ENCODE measurements at regions not wholly inside any gene's neighbourhood (a gene's known extent, or its start where the extent isn't known, plus 50 kb on each side); places are given as distances from the start of the nearest gene placed in this dataset.

DNA sequence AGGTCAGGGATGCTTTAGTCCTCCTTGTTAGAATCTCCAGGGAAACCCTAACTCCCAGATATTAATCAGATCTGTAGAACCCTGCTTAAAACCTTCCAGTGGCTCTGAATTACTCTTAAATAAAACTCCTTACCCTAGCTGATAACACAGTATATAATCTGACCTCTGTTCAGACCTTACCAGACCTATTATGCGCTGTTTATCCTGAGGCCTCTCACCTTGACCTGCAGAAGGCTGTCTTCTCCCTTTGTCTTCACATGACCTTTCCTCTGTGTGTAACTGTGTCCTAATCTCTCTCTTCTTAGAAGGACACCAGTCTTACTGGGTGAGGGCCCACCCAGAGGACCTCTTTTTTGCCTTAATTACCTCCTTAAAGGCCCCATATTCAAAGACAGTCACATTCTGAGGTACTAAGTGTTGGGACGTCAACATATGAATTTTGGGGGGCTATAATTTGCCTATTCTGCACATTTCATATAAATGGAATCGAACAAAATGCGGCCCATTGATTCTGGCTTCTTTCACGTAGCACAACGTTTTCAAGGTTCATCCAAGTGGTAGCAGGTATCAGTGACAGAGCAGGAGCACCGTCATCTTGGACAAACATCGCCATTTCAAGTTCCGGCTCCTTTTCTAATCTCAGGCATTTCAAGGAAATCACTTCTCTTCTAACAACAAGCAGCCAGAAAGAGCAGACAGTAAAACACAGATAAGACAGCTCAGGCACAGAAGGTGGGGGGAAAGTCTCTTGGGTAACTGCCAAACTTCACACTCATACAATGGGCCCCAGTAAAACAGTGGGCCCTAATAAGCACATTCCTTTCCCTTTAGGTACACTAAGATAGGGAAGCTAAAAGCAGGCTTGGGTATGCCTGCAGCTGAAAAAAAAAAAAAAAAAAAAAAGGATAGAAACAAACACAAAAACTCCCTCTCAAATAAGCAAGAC is 200.2 kb upstream of the NUDT4 start:
- no peak for DNase-seq (ENCODE audit: low read depth, low spot score)

DNA sequence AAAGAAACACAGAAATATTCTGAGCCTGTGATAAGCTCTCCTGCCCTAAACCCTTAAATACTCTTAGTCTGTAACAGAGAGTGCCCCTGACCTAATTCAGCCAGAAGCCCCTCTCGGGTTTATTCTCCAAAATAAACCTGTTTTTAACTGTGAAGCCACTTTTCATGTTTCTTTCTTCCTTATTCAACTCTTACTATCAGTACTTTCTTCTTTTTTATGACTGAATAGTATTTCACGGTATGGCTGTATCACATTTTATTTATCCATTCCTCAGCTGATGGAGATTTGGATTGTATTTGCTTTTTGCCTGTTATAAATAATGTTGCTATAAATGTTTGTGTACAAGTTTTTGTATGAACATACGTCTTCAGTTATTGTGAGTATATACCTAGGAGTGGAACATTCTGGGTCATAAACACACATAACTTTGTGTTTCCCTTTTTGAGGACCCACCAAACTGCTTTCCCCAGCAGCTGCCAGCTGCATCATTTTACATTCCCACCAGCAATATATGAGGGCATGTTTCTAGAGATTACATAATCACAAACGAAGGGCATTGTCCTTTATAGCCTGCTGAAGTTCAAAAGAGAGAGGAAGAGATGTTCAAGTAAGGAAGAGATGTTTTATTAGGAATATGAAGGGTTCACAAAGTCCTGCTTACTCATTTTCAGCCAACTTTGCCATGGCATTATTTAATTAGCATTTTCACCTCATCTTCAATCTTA is 199.4 kb upstream of the NUDT4 start:
- DNase-seq (ENCODE audit: low read depth, low spot score) = no peak

DNA sequence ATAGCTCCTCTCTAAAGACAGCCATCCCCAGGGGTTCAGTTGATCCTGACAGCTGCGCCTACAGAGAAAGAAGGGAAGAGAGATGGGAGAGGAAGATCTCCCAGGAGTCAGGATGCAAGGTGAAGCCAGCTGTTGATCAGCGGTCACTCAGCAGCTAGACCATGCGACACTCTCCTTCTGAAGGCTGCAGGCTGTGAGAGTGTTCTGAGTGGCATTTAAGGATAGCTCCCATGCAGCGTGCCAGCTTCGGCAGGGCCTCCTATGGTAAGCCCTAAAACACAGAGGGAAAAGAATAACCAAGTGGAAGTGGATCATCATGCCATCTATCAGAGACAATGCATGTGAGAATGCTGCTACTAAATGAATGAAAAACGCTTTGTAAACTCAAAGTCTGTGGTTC is 197.9 kb upstream of the NUDT4 start:
- no peak for DNase-seq (ENCODE audit: low read depth, low spot score)

DNA sequence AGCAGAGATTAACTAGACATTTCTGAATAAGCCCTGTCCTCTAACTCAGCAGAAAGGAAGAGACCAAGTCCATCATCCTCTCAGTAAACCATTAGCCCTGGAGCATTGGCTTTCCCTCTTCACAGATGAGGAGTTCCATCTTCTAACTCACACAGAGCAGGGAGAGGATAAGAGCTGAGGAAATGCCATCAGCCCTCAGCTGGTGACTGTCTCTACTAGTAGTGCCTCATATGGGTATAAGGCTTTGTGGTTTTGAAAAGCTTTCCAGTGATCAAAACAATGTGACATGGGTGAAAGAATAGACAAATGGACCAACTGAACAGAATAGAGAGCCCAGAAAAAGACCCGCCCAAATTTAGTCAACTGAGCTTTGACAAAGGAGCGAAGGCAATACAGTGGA is 197.2 kb upstream of the NUDT4 start:
- no peak for DNase-seq (ENCODE audit: low read depth, low spot score)

DNA sequence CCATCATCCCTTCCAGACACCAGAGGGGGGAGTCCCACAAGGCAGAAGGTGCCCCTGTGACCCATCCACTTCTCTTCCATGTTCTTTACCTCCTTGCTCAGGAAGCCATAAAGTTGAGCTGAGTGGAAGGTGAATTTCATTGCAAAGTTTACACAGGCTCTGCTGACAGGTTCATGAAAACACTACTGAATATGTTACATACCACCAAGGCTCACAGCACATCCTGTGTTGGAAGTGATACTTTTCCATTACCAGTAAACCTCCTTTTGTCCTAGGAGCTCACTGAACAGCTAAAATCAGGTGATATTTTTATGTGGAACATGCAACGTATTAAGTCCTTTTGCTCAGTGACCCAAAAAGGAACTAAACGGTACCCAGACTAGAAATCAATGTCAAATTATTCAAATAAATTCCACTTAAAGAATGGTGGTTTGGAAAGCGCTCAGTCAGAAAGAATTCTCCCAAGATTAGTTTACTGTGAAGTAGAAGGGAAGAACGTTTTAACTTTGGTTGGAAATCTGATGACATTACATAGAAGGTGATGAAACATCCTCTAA is 196.2 kb upstream of the NUDT4 start:
- no peak for DNase-seq (ENCODE audit: low read depth, low spot score)

DNA sequence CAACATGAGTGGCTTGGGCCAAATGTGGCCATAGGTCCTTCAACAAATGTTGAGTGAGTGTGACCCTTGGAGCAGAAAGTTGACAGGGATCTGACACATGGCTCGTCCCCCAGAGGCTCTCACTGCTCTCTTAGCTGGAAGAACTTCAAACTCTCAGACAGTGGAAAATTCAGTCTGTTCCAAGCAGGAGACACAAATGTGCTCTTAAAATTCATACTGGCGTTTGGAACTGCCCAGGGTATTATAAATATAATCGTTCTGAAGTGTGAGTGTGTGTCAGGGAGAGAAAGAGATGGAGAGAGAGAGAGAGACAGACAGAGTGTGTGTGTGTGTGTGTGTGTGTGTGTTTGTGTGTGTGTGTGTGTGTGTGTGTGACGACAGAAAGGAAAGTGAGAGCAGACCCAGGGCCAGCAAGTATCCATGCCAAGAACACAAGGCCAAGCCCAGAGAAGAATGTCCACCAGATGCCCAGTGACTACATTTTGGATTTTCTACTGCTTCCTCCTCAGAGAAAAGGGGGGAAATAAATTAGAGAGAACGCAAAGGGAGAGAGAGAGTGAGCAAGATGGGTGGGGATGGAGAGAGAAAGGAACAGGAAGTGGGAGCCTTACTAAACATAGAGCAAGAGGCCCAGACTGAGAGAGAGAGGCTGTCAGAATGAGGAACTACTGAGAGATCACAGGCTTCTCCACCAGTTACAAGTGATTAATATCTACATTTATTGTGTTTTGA is 193.6 kb upstream of the NUDT4 start:
- no peak for DNase-seq (ENCODE audit: low read depth, low spot score)

DNA sequence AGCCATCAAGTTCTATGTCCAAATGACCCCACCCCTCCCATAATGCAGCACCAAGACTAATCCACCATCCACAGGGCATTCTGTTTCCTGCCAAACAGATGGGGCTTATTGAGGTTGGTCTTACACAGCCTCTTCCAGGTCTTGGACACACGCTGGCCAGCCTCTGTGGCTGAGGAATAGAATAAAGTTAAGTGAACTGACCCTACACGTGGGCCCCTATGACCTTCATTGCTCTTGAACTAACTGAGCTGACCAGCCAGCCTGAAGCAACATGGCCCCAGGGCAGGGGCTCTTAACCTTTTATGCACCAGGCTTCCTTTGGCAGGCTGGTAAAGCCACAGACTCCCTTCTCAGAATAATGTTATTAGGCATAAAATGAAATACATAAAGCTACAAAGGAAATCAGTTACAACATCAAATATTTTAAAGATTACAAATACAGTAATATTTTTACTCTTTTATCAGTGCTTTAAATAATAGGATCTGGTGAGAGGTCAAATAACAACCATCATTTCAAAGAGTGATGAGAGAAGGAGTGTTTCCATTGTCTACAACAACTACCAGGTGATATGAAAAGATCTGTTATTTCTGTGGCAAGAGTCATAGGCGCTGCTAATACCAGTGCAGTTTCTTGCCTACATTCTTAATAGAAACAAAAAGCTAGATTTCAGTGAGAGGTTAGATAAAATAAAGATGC is 192.9 kb upstream of the NUDT4 start:
- DNase-seq (ENCODE audit: low read depth, low spot score) = no peak

DNA sequence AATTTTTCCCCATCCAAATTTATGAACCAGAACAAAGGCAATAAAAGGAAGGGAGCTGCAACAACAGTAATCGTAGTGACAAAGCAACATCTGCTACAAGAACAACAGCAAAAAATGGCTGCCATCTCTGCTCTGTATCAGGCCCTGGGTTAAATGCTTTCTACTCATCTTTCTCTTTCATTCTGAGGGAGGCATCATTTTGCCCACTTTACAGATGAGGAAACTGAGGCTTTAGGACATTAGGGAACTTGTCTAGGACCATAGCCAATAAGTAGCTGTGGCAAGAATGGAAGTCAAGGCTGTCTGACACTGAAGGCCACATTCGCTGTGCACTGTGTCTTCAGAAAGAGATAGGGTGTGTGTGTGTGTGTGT is 192.4 kb upstream of the NUDT4 start:
- no peak for DNase-seq (ENCODE audit: low read depth, low spot score)

DNA sequence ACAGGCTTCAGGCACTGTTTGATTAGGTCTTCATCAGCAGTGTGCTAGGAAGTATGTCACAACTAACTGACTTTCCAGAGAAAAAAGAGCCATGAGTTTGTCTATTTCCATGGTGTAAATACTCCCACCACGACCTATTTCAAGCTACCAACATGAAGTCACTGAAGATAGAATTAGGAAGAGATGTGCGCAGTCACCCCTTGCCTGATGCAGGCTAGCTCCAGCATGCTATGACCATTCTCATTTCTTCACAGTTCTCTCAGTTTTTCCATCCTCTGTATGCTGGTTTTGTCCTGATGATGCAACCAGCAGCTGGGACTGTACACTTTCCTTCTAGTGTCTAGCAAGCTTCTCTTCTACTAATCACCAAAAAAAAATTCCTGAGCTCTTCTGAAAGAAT is 191.6 kb upstream of the NUDT4 start:
- no peak for DNase-seq (ENCODE audit: low read depth, low spot score)

DNA sequence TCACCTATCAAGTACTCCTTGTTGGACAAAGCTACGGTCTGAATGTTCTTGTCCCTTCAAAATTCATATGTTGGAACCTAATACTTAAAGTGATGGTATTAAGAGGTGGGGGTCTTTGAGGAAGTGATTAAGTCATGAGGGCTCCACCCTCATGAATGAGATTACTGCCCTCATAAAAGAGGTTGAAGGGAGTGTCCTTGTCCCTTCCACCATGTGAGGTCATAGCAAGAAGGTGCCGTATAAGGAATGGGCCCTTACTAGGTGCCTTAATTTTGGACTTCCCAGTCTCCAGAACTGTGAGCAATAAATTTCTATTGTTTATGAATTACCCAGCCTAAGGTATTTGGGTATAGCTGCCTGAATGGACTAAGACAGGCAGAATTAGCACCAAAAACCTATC is 191.1 kb upstream of the NUDT4 start:
- no peak for DNase-seq (ENCODE audit: low read depth, low spot score)

DNA sequence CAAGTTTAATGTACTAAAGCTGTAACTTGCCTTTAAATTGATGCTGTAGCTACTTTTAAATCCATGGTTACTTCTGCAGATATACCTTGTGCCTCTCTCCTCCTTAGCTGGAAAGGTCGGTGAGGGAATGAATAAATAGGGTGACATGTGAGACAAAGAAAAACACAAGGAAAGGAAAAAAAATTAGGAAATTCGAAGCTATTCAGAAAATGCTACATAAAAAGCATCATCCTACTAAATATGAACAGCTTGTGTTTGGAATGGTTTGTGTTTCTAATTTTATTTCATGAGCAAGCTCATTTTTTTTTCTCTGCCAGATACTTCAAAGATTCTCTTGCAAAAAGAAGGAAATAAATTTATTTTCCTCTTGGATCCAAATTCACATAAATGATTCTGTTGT is 186.3 kb upstream of the NUDT4 start:
- DNase-seq (ENCODE audit: low read depth, low spot score) = no peak

DNA sequence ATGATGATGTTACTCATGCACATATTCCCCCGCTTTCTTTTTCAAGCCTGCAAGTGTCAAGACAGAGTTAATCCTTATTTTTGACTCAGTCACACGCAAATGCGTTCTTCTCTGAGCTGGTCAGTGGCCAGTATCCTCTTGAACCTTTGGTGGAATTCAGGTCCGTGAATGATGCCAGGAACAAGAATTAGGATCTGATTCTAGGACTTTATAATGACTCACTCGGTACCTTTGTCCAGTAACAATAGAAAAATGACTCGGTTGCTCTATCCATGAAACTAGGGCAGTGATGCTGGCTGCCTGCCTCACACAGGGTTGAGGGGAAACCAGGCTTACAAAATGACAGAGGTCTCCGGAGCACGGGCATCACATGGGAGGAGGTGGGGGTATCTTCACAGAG is 185.8 kb upstream of the NUDT4 start:
- no peak for DNase-seq (ENCODE audit: low read depth, low spot score)

DNA sequence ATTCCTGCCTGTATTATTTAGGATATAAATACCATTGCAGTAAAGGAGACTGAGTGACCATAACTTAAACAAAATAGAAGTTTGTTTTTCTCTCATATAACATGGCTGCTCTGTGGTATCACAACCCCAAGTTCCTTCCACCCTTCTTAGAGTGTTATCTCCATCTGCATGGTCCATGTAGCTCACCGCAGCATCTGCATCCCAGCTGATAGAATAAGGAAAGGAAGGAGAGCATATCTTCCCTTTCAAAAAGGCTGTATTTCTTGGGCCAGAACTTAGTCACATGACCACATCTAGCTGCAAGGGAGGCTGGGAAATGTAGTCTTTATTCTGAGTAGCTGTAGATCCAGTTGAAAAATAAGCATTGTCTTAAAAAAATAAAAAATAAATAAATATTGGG is 184.8 kb upstream of the NUDT4 start:
- DNase-seq (ENCODE audit: low read depth, low spot score) = no peak

DNA sequence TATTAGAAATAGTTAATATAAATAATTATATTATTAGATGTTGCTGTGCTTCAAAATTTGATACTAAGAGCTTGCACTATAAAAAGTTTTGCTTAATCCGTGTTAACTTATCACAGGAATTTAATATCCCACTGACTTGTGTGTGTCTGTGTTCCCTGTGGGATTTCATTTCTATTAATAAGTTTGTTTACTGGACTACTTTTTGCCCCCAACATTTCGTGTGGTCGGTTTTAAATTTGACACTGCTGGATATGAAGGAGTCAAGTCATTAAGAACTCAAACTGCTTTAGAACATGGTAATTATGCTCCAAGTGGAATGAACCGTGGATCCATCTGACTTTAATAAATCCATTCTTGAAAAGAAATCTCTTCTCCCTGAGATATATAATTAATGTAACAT is 182.2 kb upstream of the NUDT4 start:
- no peak for DNase-seq (ENCODE audit: low read depth, low spot score)

DNA sequence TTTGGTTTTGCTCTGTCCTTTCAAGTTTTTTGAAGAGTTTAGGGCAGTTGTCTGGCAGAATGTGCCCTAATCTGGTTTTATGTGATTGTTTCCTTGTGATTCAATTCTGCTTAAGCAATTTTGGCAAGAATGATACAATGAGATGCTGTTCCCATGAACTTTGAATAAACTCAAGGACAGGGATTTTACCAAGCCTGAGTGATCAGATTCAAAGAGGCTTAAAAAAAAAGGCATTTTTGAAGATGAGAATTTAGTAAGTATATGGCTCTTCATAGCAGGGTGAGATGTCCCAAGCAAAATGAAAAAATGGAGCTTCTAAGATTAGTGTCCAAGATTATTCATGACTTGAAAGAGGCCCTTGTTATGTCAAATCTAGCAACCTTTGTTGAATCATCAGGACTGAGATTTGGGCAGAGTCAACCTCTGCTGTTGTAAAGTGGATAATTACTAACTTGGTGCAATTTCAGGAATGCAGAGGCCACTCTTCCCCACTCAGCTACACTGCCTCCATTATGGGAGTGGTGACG is 180.6 kb upstream of the NUDT4 start:
- no peak for DNase-seq (ENCODE audit: low read depth, low spot score)

DNA sequence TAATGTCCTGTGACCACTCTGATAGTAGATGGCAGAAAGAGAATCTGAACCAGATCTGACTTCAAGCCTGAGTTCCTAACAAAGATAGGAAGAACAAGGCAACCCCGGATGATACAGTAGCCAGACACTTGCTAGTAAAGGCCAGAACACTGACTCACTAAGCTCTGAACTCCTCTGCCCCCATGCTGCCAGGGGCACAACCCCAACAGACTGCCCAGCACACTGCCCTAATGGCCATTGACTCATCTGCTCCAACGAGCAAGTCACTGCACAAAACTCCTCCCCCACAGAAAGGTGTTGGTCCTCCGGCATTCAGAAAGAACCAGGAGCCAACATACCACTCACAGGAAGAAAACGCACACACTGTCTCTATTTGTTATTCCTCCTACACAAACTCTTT is 179.6 kb upstream of the NUDT4 start:
- DNase-seq (ENCODE audit: low read depth, low spot score) = no peak

DNA sequence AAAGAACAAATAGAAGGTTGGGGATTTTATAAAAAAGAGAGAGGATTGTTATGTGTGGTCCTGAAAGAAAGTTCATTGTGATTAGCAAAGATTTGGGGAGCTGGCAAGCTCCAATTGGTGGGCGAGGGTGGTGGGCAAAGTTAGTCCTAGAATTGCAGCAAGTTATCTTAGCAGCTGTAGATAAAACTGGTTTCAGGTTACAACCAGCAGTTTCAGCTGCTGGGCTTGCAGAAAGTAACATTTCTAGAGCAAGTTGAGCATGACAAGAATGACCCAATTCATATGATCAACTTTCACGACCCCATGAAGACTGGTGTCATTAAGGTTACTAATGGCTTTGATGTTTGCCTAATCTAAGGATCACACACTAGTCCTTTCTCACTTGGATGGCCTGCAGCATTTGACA is 177.9 kb upstream of the NUDT4 start:
- no peak for DNase-seq (ENCODE audit: low read depth, low spot score)

DNA sequence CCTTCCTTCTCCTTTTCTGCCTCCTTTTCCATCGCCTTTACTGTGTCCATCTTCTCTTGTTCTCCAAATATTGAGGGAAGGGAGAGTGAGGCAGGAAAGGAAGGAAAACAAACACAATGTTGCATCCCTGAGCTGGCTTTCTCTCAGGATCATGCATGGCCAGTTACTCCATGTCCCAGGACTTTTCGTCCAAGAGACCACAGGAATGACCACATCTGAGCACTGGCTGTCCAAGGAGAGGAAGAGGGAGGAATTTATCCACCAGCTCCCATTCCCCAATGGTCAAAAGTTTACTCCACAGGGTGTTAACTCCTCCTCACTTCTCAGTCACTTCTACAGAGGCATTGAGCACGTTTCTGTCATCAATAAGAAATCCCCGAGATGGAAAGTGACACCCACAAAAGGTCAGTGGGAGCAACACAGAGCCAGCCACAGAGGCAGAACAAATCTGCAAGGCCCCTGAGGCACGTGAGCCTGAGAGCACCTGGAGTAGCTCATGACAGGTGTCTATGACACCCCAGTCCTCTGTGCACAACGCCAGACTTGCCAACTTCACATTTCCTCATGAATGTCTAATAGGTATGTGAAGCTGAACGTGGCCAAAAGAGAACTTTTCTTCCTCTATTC is 177.3 kb upstream of the NUDT4 start:
- no peak for DNase-seq (ENCODE audit: low read depth, low spot score)

DNA sequence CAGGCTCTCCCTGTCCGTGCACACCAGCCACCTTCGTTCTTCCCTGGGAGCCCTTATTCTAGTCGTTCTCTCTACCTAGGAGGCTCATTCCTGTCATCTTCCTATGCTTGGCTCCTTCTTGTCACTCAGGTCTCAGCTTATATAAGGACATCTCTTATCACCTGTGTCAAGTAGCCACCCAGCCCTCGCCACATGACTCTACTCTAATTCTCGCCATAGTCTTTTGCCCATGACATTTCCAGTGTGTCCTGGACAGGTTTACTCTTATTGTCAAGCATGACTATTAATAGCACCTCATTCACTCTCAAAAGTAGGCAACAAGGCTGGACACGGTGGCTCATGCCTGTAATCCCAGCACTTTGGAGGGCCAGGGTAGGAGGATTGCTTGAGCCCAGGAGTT is 175.7 kb upstream of the NUDT4 start:
- DNase-seq (ENCODE audit: low read depth, low spot score) = no peak

DNA sequence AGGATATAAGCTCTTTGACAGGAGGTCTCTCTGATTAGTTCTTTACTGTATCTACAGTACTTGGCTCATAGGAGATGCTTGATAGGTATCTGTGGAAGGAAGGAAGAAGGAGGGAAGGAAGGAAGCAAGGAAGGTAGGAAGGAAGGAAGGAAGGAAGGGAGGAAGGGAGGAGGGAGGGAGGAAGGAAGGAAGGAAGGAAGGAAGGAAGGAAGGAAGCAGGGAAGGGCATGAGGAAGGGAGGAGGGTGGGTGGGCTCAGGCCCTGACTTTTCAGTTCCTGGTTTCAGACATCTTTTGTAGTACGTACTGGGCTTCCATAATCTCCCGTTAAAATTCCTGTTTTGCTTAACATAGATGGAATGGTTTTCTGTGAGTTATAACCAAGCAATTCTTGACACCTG is 175.0 kb upstream of the NUDT4 start:
- DNase-seq (ENCODE audit: low read depth, low spot score) = no peak

DNA sequence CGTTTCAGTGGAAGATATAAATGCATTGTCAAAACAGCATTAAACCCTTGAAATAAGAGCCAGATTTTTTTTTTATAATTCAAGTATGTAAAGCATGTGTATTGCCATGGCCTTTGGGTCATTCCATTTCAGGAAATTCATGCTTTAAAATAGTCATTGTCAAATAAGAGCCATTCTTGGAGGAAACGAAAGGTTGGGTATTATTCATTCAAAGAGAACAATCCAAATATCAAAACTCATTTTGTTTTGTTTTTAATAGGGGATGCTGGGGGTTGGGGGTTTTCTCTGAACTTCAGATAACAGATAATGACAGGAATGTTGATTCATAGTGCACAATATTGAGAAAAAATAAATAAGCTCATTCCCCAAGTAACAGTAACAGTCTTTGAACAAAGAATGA is 174.4 kb upstream of the NUDT4 start:
- DNase-seq (ENCODE audit: low read depth, low spot score) = no peak
